Prostate gland (tissue), 2 donors: ENCODE measurements at regions not wholly inside any gene's neighbourhood (a gene's known extent, or its start where the extent isn't known, plus 50 kb on each side); places are given as distances from the start of the nearest gene placed in this dataset.

Experiments
- POLR2A ChIP-seq: fragments of 450-650 bp; IDR thresholded peaks from one replicate; pipeline ENCODE4 v1.6.1; 2016; ENCODE audit warnings: antibody characterized with exemption, mild to moderate bottlenecking
- TF ChIP-seq, protein P1 (sequence below), 4 experiments: fragments of 200-600 bp in 2 of 4; fragments of 450-650 bp in 2 of 4; sonication (generic) in 2 of 4; IDR thresholded peaks; 1 replicate in 3 of 4; 2 replicates in 1 of 4; pipeline ENCODE4 v1.5.1; 2016 to 2019; ENCODE audit warnings: antibody characterized with exemption in 4 of 4, mild to moderate bottlenecking in 2 of 4, moderate library complexity in 2 of 4

DNA sequence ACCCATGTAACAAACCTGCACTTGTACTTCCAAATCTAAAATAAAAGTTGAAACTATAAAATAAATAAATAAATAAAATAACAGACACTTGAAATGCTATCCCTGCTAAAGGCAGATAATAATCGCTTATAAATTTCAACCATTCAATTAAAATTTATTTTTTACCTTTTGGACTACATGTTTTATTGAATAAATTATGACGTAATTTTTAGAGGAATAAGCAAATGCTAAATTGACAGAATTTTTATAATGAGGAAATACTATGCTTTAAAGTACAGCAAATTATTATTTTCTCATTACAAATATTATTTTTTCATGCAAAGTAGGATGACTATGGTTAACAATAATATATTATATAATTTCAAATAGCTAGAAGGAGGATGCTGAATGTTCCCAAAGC is 658.6 kb upstream of the LMO3 start:
- TF ChIP-seq, protein P1, sequence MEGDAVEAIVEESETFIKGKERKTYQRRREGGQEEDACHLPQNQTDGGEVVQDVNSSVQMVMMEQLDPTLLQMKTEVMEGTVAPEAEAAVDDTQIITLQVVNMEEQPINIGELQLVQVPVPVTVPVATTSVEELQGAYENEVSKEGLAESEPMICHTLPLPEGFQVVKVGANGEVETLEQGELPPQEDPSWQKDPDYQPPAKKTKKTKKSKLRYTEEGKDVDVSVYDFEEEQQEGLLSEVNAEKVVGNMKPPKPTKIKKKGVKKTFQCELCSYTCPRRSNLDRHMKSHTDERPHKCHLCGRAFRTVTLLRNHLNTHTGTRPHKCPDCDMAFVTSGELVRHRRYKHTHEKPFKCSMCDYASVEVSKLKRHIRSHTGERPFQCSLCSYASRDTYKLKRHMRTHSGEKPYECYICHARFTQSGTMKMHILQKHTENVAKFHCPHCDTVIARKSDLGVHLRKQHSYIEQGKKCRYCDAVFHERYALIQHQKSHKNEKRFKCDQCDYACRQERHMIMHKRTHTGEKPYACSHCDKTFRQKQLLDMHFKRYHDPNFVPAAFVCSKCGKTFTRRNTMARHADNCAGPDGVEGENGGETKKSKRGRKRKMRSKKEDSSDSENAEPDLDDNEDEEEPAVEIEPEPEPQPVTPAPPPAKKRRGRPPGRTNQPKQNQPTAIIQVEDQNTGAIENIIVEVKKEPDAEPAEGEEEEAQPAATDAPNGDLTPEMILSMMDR (IDR thresholded peaks at IDR 0.05): no peak
- no peak for TF ChIP-seq POLR2A
